SK-N-SH (cell line): ENCODE measurements at regions not wholly inside any gene's neighbourhood (a gene's known extent, or its start where the extent isn't known, plus 50 kb on each side); places are given as distances from the start of the nearest gene placed in this dataset.
"Not testable (repeated sequence)": the region's sequence is repeated elsewhere in the genome, so short reads cannot be mapped to it uniquely, and the experiment has no call there.

Experiments used
- EP300 ChIP-seq, 2 experiments: IDR thresholded peaks; 2 replicates each; pipeline versions ENCODE4 v1.4.0 to v1.6.1; 2012; ENCODE audit warnings: borderline replicate concordance in 1 of 2, low read depth in 1 of 2, low read length in 1 of 2
- EZH2phosphoT487 ChIP-seq: fragments of 200-600 bp; sonication (generic); IDR thresholded peaks from 2 replicates; pipeline ENCODE4 v1.6.1; 2017; ENCODE audit warnings: low read depth, mixed run types, mild to moderate bottlenecking, antibody characterized with exemption, moderate library complexity, borderline replicate concordance
- GABPA ChIP-seq: IDR thresholded peaks from 2 replicates; pipeline ENCODE4 v1.4.0; 2012; ENCODE audit warnings: low read depth, mild to moderate bottlenecking
- JUND ChIP-seq: IDR thresholded peaks from 2 replicates; pipeline ENCODE4 v1.4.0; 2012
- MXI1 ChIP-seq: IDR thresholded peaks from 2 replicates; pipeline ENCODE4 v1.6.1; 2012; ENCODE audit warnings: mild to moderate bottlenecking, low read depth, low read length, improper control_type of control experiment
- POLR2AphosphoS5 ChIP-seq: IDR thresholded peaks from 2 replicates; pipeline ENCODE4 v1.6.1; 2012; ENCODE audit warnings: low read depth, low read length
- RCOR1 ChIP-seq: fragments of 150-350 bp; IDR thresholded peaks from 2 replicates; pipeline ENCODE4 v1.6.1; 2017; ENCODE audit warnings: antibody characterized with exemption, low read length
- SMC3 ChIP-seq: IDR thresholded peaks from 2 replicates; pipeline ENCODE4 v1.6.1; 2012; ENCODE audit warnings: low read depth, low read length, improper control_type of control experiment
- TEAD4 ChIP-seq: IDR thresholded peaks from 2 replicates; pipeline ENCODE4 v1.4.0; 2012; ENCODE audit warnings: mild to moderate bottlenecking, borderline replicate concordance; ENCODE audit not compliant: insufficient read depth
- YY1 ChIP-seq: IDR thresholded peaks from 2 replicates; pipeline ENCODE4 v1.4.0; 2012; ENCODE audit warnings: low read depth, mild to moderate bottlenecking
- ZBTB33 ChIP-seq: IDR thresholded peaks from 2 replicates; pipeline ENCODE4 v1.4.0; 2012; ENCODE audit warnings: low read depth, borderline replicate concordance
- TF ChIP-seq, protein P1 (sequence below): fragments of 200-600 bp; sonication (generic); IDR thresholded peaks from 2 replicates; pipeline ENCODE4 v1.6.1; 2017; ENCODE audit warnings: antibody characterized with exemption, mild to moderate bottlenecking, moderate library complexity
- TF ChIP-seq, protein P2 (sequence below): IDR thresholded peaks from 2 replicates; pipeline ENCODE4; 2012
- TF ChIP-seq, protein P3 (sequence below): IDR thresholded peaks from 2 replicates; pipeline ENCODE4 v1.6.1; 2012; ENCODE audit warnings: mild to moderate bottlenecking, low read depth, low read length, moderate library complexity

- TF ChIP-seq, protein P1, sequence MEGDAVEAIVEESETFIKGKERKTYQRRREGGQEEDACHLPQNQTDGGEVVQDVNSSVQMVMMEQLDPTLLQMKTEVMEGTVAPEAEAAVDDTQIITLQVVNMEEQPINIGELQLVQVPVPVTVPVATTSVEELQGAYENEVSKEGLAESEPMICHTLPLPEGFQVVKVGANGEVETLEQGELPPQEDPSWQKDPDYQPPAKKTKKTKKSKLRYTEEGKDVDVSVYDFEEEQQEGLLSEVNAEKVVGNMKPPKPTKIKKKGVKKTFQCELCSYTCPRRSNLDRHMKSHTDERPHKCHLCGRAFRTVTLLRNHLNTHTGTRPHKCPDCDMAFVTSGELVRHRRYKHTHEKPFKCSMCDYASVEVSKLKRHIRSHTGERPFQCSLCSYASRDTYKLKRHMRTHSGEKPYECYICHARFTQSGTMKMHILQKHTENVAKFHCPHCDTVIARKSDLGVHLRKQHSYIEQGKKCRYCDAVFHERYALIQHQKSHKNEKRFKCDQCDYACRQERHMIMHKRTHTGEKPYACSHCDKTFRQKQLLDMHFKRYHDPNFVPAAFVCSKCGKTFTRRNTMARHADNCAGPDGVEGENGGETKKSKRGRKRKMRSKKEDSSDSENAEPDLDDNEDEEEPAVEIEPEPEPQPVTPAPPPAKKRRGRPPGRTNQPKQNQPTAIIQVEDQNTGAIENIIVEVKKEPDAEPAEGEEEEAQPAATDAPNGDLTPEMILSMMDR = not testable (repeated sequence)
- TF ChIP-seq MXI1; POLR2AphosphoS5; EZH2phosphoT487; EP300 (IDR thresholded peaks at IDR 0.05; ENCODE audit: borderline replicate concordance in 1 of 2, low read depth in 1 of 2, low read length in 1 of 2); SMC3; RCOR1; JUND; ZBTB33; GABPA; YY1; TEAD4: not testable (repeated sequence)
- TF ChIP-seq, protein P2, sequence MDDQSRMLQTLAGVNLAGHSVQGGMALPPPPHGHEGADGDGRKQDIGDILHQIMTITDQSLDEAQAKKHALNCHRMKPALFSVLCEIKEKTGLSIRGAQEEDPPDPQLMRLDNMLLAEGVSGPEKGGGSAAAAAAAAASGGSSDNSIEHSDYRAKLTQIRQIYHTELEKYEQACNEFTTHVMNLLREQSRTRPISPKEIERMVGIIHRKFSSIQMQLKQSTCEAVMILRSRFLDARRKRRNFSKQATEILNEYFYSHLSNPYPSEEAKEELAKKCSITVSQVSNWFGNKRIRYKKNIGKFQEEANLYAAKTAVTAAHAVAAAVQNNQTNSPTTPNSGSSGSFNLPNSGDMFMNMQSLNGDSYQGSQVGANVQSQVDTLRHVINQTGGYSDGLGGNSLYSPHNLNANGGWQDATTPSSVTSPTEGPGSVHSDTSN = not testable (repeated sequence)
- TF ChIP-seq, protein P3, sequence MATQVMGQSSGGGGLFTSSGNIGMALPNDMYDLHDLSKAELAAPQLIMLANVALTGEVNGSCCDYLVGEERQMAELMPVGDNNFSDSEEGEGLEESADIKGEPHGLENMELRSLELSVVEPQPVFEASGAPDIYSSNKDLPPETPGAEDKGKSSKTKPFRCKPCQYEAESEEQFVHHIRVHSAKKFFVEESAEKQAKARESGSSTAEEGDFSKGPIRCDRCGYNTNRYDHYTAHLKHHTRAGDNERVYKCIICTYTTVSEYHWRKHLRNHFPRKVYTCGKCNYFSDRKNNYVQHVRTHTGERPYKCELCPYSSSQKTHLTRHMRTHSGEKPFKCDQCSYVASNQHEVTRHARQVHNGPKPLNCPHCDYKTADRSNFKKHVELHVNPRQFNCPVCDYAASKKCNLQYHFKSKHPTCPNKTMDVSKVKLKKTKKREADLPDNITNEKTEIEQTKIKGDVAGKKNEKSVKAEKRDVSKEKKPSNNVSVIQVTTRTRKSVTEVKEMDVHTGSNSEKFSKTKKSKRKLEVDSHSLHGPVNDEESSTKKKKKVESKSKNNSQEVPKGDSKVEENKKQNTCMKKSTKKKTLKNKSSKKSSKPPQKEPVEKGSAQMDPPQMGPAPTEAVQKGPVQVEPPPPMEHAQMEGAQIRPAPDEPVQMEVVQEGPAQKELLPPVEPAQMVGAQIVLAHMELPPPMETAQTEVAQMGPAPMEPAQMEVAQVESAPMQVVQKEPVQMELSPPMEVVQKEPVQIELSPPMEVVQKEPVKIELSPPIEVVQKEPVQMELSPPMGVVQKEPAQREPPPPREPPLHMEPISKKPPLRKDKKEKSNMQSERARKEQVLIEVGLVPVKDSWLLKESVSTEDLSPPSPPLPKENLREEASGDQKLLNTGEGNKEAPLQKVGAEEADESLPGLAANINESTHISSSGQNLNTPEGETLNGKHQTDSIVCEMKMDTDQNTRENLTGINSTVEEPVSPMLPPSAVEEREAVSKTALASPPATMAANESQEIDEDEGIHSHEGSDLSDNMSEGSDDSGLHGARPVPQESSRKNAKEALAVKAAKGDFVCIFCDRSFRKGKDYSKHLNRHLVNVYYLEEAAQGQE = not testable (repeated sequence)
Measured at GRCh38 chr17:22405080-22405479, 712.8 kb downstream of the KCNJ18 start.
